ENCODE measurements at regions not wholly inside any gene's neighbourhood (a gene's known extent, or its start where the extent isn't known, plus 50 kb on each side); places are given as distances from the start of the nearest gene placed in this dataset.

- H3K4me3 ChIP-seq (ENCODE audit: low read length), result no peak overlapping the region
- TF ChIP-seq, protein P1, sequence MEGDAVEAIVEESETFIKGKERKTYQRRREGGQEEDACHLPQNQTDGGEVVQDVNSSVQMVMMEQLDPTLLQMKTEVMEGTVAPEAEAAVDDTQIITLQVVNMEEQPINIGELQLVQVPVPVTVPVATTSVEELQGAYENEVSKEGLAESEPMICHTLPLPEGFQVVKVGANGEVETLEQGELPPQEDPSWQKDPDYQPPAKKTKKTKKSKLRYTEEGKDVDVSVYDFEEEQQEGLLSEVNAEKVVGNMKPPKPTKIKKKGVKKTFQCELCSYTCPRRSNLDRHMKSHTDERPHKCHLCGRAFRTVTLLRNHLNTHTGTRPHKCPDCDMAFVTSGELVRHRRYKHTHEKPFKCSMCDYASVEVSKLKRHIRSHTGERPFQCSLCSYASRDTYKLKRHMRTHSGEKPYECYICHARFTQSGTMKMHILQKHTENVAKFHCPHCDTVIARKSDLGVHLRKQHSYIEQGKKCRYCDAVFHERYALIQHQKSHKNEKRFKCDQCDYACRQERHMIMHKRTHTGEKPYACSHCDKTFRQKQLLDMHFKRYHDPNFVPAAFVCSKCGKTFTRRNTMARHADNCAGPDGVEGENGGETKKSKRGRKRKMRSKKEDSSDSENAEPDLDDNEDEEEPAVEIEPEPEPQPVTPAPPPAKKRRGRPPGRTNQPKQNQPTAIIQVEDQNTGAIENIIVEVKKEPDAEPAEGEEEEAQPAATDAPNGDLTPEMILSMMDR (IDR thresholded peaks at IDR 0.05; ENCODE audit: insufficient read depth, low read depth, low read length, missing control alignments), result no peak
- DNase-seq (ENCODE audit: low read depth), result no peak
Measured at GRCh38 chr5:139733698-139734538, 61.7 kb upstream of the PSD2 start.

DNA sequence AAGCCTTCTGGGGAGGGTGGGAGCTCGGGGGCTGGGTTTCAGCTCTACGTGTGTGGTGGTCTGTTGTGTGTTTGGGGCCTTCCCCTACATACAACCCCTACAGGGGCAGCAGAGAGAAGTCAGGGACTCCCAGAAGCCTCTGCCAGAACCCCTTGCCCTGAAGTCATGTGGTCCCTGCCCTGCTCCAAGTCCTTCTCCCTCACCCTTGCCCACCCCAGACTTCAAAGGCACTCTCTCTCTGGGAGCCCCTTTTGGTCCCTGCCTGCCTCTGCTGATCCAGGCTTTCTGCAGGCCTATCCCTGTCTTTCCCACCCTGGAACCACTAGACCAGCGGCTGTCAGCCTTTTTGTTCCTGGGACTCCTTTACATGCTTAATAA is 61.1 kb upstream of the PSD2 start:
- no peak overlapping the region for H3K4me3 ChIP-seq (ENCODE audit: low read length)
- no peak for DNase-seq (ENCODE audit: low read depth)
- TF ChIP-seq, protein P1 (IDR thresholded peaks at IDR 0.05; ENCODE audit: insufficient read depth, low read depth, low read length, missing control alignments), result no peak

- DNase-seq (ENCODE audit: low read depth), result no peak
- no peak overlapping the region for H3K4me3 ChIP-seq (ENCODE audit: low read length)
- TF ChIP-seq, protein P1 (IDR thresholded peaks at IDR 0.05; ENCODE audit: insufficient read depth, low read depth, low read length, missing control alignments), result no peak
Measured at GRCh38 chr5:139738193-139739149, 57.1 kb upstream of the PSD2 start.

GRCh38 chr5:139739150-139739974 is 56.2 kb upstream of the PSD2 start:
- DNase-seq (ENCODE audit: low read depth), result peak; percentile 60
- TF ChIP-seq, protein P1 (IDR thresholded peaks at IDR 0.05; ENCODE audit: insufficient read depth, low read depth, low read length, missing control alignments), result no peak
- H3K4me3 ChIP-seq (ENCODE audit: low read length), result no peak overlapping the region

- TF ChIP-seq, protein P1 (IDR thresholded peaks at IDR 0.05; ENCODE audit: insufficient read depth, low read depth, low read length, missing control alignments), result no peak
- DNase-seq (ENCODE audit: low read depth), result no peak
- no peak overlapping the region for H3K4me3 ChIP-seq (ENCODE audit: low read length)
Measured at GRCh38 chr5:139740138-139740991, 55.2 kb upstream of the PSD2 start.

Data from epithelial cell of esophagus (primary cell).